Prostate gland (tissue), 2 donors: ENCODE measurements at regions not wholly inside any gene's neighbourhood (a gene's known extent, or its start where the extent isn't known, plus 50 kb on each side); places are given as distances from the start of the nearest gene placed in this dataset.
A peak's percentile ranks its signal among the peaks of the same experiment; 100 is the strongest.

Source experiments
- DNase-seq: peaks from one replicate; pipeline ENCODE4 v3.0.0-alpha.2; 2019; ENCODE audit warnings: low spot score
- H3K27ac ChIP-seq, 2 donors: fragments of 200-600 bp; sonication (generic); 2 replicates each; pipeline ENCODE4 v1.5.1; 2017 to 2019
- H3K27me3 ChIP-seq: fragments of 200-600 bp; sonication (generic); replicated peaks from 2 replicates; pipeline ENCODE4 v1.5.1; 2019; ENCODE audit not compliant: insufficient read depth
- H3K36me3 ChIP-seq, 2 donors: fragments of 200-600 bp; sonication (generic); 1 replicate in 1 of 2; 2 replicates in 1 of 2; pipeline versions ENCODE4 v1.5.1 to v1.8.1; 2017 to 2019
- H3K4me1 ChIP-seq: fragments of 200-600 bp; sonication (generic); replicated peaks from 2 replicates; pipeline ENCODE4 v1.5.1; 2019
- H3K4me3 ChIP-seq, 2 donors: fragments of 200-600 bp; sonication (generic); 2 replicates each; pipeline ENCODE4 v1.5.1; 2017 to 2019
- H3K9me3 ChIP-seq: fragments of 200-600 bp; sonication (generic); 2 replicates; pipeline ENCODE4 v1.5.1; 2017
- POLR2A ChIP-seq: fragments of 450-650 bp; IDR thresholded peaks from one replicate; pipeline ENCODE4 v1.6.1; 2016; ENCODE audit warnings: antibody characterized with exemption, mild to moderate bottlenecking
- POLR2AphosphoS5 ChIP-seq: sonication (generic); formaldehyde crosslinking; IDR thresholded peaks from one replicate; pipeline ENCODE4 v1.6.1; 2017; ENCODE audit warnings: antibody characterized with exemption
- WGBS: methylation state at CpG from one replicate; pipeline ENCODE4 v1.1.5; 2018; 5-methylcytosine and 5-hydroxymethylcytosine counted together
- intact Hi-C: fragments of 100-400 bp; cut with DNase I; formaldehyde crosslinking; loops from one replicate; pipeline ENCODE4 v1.14.2; 2022
- TF ChIP-seq, protein P1 (sequence below), 4 experiments: fragments of 200-600 bp in 2 of 4; fragments of 450-650 bp in 2 of 4; sonication (generic) in 2 of 4; IDR thresholded peaks; 1 replicate in 3 of 4; 2 replicates in 1 of 4; pipeline ENCODE4 v1.5.1; 2016 to 2019; ENCODE audit warnings: antibody characterized with exemption in 4 of 4, mild to moderate bottlenecking in 2 of 4, moderate library complexity in 2 of 4

DNA sequence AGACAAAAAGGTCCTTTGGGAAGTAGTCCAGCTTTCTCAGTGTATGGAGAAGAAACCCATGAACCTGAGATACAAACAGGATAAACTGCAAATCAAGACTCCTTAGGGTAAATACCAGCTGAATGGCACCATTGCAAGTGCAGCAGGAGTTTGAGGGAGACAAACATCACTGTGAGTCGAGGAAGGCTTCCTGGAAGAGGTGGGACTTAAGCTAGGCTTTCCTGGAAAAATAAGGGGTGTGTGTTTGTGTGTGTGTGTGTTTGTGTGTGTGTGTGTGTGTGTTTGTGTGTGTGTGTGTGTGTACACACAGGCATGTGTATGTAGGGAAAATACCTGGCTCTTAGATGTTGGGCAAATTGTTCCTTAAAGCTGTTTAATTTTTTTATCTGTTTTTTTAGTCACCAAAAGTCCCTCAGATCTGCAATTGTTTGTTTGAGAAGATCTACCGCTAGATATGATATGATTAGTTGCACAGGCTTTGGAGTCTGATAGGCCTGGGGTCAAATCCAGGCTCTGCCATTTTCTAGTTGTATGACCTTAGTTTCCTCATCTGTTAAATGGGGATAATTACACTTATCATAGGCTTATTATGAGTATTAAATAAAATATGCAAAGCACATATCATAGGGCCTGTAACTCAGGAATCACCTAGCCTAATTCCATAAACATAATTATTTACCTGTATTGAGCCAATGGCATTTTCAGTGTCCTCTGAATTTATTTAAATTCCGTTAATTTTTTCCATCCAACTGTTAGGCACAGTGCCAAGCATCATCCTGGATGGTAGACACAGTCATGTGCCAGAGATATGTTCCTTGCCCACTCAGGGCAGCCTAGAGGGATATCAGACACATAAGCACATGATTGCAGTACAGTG lies 85.6 kb upstream of the EED start:
- Histone ChIP-seq H3K27ac (no peak overlapping the region), H3K9me3 (no peaks in the 10 kb centered on the region), H3K36me3 (no peaks in the 10 kb centered on the region), H3K4me3 (no peak overlapping the region), H3K4me1 (peaks cover 10% of the 10 kb centered on the region), H3K27me3 (no peaks in the 10 kb centered on the region)
- intact Hi-C loops = no loop called here
- no peak for TF ChIP-seq POLR2AphosphoS5
- TF ChIP-seq, protein P1, sequence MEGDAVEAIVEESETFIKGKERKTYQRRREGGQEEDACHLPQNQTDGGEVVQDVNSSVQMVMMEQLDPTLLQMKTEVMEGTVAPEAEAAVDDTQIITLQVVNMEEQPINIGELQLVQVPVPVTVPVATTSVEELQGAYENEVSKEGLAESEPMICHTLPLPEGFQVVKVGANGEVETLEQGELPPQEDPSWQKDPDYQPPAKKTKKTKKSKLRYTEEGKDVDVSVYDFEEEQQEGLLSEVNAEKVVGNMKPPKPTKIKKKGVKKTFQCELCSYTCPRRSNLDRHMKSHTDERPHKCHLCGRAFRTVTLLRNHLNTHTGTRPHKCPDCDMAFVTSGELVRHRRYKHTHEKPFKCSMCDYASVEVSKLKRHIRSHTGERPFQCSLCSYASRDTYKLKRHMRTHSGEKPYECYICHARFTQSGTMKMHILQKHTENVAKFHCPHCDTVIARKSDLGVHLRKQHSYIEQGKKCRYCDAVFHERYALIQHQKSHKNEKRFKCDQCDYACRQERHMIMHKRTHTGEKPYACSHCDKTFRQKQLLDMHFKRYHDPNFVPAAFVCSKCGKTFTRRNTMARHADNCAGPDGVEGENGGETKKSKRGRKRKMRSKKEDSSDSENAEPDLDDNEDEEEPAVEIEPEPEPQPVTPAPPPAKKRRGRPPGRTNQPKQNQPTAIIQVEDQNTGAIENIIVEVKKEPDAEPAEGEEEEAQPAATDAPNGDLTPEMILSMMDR (IDR thresholded peaks at IDR 0.05) = no peak
- WGBS = 84% methylated on average over 3 of the region's 3 CpGs
- no peak for DNase-seq

DNA sequence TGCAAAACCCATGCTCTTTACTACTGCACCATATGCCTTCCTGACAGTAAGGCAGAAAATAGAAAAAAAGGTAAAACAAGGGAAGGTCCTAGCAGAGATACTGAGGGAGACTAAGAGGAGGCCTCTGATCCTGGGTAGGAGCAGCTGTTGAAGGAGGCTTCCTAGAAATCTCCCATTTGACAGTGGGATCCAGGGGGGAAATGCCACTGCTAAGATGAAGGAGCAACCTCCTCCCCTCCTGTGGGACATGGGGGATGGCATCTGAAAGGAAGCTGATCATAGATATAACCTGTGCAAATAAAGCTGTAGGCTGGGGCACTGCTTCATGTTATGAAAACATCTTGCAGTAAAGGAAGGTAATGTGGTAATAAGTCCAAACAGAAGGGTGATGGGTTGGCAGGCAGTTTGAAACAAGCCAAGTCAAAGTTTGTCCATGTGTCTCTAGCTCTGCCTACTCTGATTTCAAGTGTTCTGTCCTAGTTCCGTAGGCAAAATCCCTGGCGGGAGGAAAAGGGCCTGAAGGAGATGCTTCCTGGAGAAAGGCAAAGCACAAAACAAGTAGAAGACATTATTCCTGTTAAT lies 86.7 kb upstream of the EED start:
- H3K27ac ChIP-seq = no peak overlapping the region
- peaks cover 10% of the 10 kb centered on the region for H3K4me1 ChIP-seq
- WGBS = 47% methylated on average over 2 of the region's 2 CpGs
- no peaks in the 10 kb centered on the region for H3K27me3 ChIP-seq
- H3K9me3 ChIP-seq = no peaks in the 10 kb centered on the region
- no peak for DNase-seq
- no peak overlapping the region for H3K4me3 ChIP-seq
- no peaks in the 10 kb centered on the region for H3K36me3 ChIP-seq
- TF ChIP-seq POLR2A = no peak
- TF ChIP-seq POLR2AphosphoS5 = peak; percentile 24
- intact Hi-C loops = no loop called here

DNA sequence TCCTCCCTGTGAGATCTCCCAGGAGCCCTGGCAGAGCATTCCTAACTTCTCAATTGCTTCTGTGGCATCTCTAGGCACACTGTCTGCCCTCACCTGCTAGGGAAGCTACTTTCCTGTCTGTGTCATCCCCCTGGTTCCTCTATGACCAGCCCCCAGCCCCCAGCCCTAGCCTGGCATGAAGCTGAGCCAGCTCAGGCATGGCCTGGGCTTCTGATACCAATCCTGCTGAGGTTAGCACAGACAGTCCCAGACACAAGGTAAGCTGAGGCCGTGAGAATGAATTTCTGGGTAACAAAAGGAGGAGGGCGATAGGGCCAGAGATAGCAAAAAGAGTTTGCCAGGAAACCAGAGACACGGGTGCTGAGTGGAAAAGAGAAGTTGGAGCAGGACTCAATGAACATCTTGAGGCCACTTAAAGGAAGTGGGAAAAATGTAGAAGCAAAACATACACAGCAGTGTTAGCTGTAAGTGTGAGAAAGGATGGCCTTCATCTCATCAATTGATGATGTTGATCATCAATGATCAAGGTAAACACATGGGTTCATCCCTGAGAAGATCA lies 87.6 kb upstream of the PICALM start:
- peaks cover 10% of the 10 kb centered on the region for H3K4me1 ChIP-seq
- WGBS = 81% methylated on average over 3 of the region's 3 CpGs

DNA sequence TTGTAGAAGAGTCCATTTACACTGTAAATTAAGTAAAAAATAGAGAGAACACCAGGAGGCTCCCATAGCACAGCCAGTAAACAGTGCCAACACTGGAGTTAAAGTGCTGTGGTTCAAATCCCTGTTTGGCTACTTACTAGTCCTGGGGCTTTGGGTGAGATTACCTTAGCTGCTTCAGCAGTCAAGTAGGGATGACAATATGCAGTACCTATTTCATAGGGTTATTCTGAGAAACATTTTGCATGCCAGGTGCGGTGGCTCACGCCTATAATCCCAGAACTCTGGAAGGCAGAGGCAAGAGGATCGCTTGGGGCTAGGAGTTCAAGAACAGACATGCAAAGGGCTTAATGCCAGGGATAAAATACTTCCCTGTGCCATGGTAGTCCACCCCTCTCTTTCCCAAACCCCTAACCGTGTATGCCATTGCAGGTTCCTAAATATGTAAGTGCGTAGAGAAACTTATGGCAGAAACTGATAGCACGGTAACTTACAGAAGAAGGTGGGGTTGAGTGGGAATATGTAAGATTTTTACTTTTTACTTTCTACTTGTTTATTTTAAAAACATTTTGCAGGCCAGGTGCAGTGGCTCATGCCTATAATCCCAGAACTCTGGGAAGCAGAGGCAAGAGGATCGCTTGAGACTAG lies 86.4 kb upstream of the PICALM start:
- peaks cover 8% of the 10 kb centered on the region for H3K4me1 ChIP-seq
- intact Hi-C loops = no loop called here
- H3K36me3 ChIP-seq = no peaks in the 10 kb centered on the region
- H3K9me3 ChIP-seq = no peaks in the 10 kb centered on the region
- TF ChIP-seq, protein P1 (IDR thresholded peaks at IDR 0.05) = no peak
- TF ChIP-seq POLR2AphosphoS5 (no peak), POLR2A (no peak)
- no peak for DNase-seq
- no peak overlapping the region for H3K4me3 ChIP-seq
- 72% methylated on average over 7 of the region's 7 CpGs for WGBS
- H3K27ac ChIP-seq = no peak overlapping the region
- no peaks in the 10 kb centered on the region for H3K27me3 ChIP-seq

More for the DNA sequence above, 87.6 kb upstream of the PICALM start:
- Histone ChIP-seq H3K9me3 (no peaks in the 10 kb centered on the region), H3K4me3 (no peak overlapping the region), H3K36me3 (no peaks in the 10 kb centered on the region), H3K27ac (no peak overlapping the region), H3K27me3 (no peaks in the 10 kb centered on the region)
- intact Hi-C loops = no loop called here
- no peak for DNase-seq
- no peak for TF ChIP-seq POLR2A
- TF ChIP-seq, protein P1 (IDR thresholded peaks at IDR 0.05) = no peak
- no peak for TF ChIP-seq POLR2AphosphoS5

DNA sequence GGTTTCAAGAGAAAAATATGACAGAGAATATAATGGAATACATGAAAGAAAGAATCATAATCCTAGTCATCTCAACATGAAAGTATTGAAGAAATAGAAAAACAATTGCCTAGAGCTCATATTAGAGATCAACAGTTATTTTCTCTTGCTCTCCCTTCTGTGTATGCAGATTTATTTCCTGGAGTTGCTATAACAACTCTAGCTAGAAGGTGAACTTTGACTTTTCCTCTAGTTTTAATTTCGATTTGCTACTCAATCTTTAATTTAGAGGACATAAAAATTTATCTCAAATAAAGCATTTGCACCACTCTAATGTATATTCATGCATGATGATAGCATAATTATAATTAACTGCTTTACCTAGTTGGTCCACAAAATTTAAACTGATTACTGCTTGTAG lies 84.6 kb upstream of the PICALM start:
- no peak for DNase-seq
- no peak overlapping the region for H3K4me3 ChIP-seq
- H3K9me3 ChIP-seq = no peaks in the 10 kb centered on the region
- TF ChIP-seq, protein P1 (IDR thresholded peaks at IDR 0.05) = no peak
- TF ChIP-seq POLR2AphosphoS5 (no peak), POLR2A (no peak)
- intact Hi-C loops = no loop called here
- H3K27me3 ChIP-seq = no peaks in the 10 kb centered on the region
- no peak overlapping the region for H3K27ac ChIP-seq
- no peaks in the 10 kb centered on the region for H3K36me3 ChIP-seq
- 58% methylated on average over 1 of the region's 1 CpG for WGBS
- H3K4me1 ChIP-seq = peaks cover 1% of the 10 kb centered on the region
